ENCODE measurements at regions not wholly inside any gene's neighbourhood (a gene's known extent, or its start where the extent isn't known, plus 50 kb on each side); places are given as distances from the start of the nearest gene placed in this dataset.

DNA sequence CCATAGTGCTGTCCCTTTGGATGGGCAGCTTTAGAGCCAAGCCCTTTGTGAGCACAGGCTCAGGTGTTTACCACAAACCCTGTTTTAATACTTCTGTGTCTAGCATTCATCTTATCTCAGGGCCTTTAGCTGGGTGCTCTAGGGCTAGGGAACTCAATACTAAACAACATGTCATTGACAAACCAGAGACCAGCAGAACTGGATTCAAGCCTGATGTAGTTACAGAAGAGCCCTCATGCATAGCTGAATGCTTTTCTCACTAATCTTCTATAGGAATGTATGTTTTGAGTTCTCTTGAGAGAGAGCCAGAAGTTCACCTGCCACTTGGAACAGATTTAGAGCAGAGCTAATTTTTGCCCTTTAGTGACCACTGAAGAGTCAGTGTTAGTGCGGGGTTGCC lies 142.6 kb downstream of the DCK start:
- no peak overlapping the region for H3K4me3 ChIP-seq (ENCODE audit: low read depth, low read length)
- ChIA-PET CTCF (no interaction called here), POLR2A (no interaction called here)
- no peaks in the 10 kb centered on the region for H3K27me3 ChIP-seq (ENCODE audit: control insufficient read depth, insufficient read depth, low read length)
- no peaks in the 10 kb centered on the region for H3K36me3 ChIP-seq (ENCODE audit: control insufficient read depth, insufficient read depth, low read length)
- TF ChIP-seq CTCF (IDR thresholded peaks at IDR 0.05; ENCODE audit: insufficient read depth, low read depth, low read length), result no peak
- DNase-seq (ENCODE audit: low read depth), result no peak

- Histone ChIP-seq H3K36me3 (ENCODE audit: control insufficient read depth, insufficient read depth, low read length) (no peaks in the 10 kb centered on the region), H3K27me3 (ENCODE audit: control insufficient read depth, insufficient read depth, low read length) (no peaks in the 10 kb centered on the region), H3K4me3 (ENCODE audit: low read depth, low read length) (no peak overlapping the region)
- CTCF ChIA-PET, result no interaction called here
- no peak for DNase-seq (ENCODE audit: low read depth)
- no peak for TF ChIP-seq CTCF (IDR thresholded peaks at IDR 0.05; ENCODE audit: insufficient read depth, low read depth, low read length)
- POLR2A ChIA-PET, result no interaction called here
Observed at GRCh38 chr4:71138007-71138615, 144.7 kb downstream of the DCK start.

DNA sequence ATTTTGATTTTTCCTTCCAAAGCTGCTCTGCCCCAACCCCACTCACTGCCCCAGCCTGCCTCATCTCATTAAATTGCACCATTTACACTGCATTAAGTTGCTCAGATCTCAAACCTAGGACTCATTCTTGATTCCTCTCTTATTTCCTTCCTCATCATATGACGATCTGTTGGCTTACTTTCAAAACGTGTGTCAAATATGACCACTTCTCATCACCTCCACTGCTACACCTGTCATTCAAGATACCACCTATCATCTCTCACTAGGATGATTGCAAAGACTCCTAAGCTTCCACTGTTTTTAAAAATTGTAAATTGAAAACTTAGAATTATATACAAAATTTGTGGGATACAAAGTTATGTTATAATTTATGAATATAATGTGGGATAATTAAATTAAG lies 147.1 kb downstream of the DCK start:
- CTCF ChIA-PET, result interaction anchor here (0.6 to 1.6 kb wide), 4 partner anchors 9 to 570 kb away, joined by 3 to 8 read pairs (median 4); no protein-coding TSS in a partner anchor

GRCh38 chr4:71141125-71141524 lies 147.7 kb downstream of the DCK start:
- no peak overlapping the region for H3K4me3 ChIP-seq (ENCODE audit: low read depth, low read length)
- no peak for TF ChIP-seq CTCF (IDR thresholded peaks at IDR 0.05; ENCODE audit: insufficient read depth, low read depth, low read length)
- POLR2A ChIA-PET, result no interaction called here
- H3K36me3 ChIP-seq (ENCODE audit: control insufficient read depth, insufficient read depth, low read length), result no peaks in the 10 kb centered on the region
- CTCF ChIA-PET, result interaction anchor here (0.6 to 1.6 kb wide), 6 partner anchors 10 to 569 kb away, joined by 3 to 8 read pairs (median 3); no protein-coding TSS in a partner anchor
- no peak for DNase-seq (ENCODE audit: low read depth)
- H3K27me3 ChIP-seq (ENCODE audit: control insufficient read depth, insufficient read depth, low read length), result no peaks in the 10 kb centered on the region

More for the DNA sequence above, 147.1 kb downstream of the DCK start:
- POLR2A ChIA-PET, result no interaction called here
- Histone ChIP-seq H3K36me3 (ENCODE audit: control insufficient read depth, insufficient read depth, low read length) (no peaks in the 10 kb centered on the region), H3K27me3 (ENCODE audit: control insufficient read depth, insufficient read depth, low read length) (no peaks in the 10 kb centered on the region), H3K4me3 (ENCODE audit: low read depth, low read length) (no peak overlapping the region)
- DNase-seq (ENCODE audit: low read depth), result no peak
- TF ChIP-seq CTCF (IDR thresholded peaks at IDR 0.05; ENCODE audit: insufficient read depth, low read depth, low read length), result no peak

DNA sequence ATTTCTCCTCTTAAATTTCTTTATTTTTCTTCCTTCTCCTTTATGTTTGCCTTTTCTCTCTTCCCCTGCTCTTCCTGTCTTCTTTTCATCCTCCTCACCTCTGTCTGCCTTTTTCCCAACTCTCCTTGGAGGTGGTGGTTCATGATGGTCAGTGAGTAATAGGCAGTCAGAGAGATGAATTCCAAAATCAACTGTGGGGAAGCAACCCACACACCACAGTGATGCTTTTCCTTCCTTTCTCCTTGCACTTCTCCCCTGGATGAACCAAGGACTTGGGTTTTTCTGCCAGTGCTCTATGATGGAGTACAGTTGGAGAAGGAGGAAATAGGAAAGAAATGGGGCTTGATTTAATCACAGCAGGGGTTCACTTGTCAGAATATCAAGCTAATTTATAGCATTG lies 153.8 kb downstream of the DCK start:
- DNase-seq (ENCODE audit: low read depth), result no peak
- no peak for TF ChIP-seq CTCF (IDR thresholded peaks at IDR 0.05; ENCODE audit: insufficient read depth, low read depth, low read length)
- H3K4me3 ChIP-seq (ENCODE audit: low read depth, low read length), result no peak overlapping the region
- no peaks in the 10 kb centered on the region for H3K27me3 ChIP-seq (ENCODE audit: control insufficient read depth, insufficient read depth, low read length)
- H3K36me3 ChIP-seq (ENCODE audit: control insufficient read depth, insufficient read depth, low read length), result no peaks in the 10 kb centered on the region
- ChIA-PET CTCF (no interaction called here), POLR2A (no interaction called here)

All from BJ (cell line).